Kasumi-1 (cell line): ENCODE measurements at regions not wholly inside any gene's neighbourhood (a gene's known extent, or its start where the extent isn't known, plus 50 kb on each side); places are given as distances from the start of the nearest gene placed in this dataset.

Source experiments
- DNase-seq, 2 experiments: peaks; one replicate each; lab custom pipeline; 2025; lab: John Stamatoyannopoulos, UW

DNA sequence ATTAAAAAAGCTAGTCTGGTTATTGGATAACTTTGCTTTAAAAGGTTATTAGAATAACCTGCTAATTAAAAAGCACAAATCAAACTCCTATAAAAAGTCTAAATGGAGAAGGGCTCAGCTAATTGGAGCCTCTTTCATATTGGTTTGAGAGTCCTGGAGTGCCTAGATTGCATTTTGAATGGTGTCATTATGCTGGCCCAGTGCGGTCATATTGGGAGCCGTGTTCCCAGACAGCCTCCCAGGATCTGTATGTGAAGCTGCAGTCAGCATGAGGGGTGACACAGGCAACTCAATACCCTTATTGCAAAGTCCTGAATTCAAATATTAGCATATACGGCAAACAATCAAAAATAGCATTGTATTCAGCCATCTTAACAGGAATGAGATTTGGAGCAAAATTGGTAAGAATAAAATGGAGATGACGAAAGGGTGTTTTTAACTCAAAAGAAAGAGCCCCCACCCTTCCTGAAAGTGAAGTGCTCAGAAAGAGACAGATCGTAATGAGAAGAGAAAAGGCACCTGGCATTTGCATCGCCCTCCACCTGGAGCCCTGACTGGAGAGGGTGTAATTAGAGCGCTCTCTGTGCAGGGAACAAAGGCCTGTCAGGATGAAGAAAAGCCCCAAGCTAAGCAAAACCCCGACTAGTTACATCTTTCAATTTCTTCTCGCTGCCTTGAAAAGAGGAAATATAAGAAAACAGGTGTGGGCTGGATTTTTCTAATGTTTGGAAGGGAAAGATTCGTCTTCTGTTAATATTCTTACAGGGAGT, 621.0 kb upstream of the ADAMTS16 start:
- DNase-seq, result no peak

DNA sequence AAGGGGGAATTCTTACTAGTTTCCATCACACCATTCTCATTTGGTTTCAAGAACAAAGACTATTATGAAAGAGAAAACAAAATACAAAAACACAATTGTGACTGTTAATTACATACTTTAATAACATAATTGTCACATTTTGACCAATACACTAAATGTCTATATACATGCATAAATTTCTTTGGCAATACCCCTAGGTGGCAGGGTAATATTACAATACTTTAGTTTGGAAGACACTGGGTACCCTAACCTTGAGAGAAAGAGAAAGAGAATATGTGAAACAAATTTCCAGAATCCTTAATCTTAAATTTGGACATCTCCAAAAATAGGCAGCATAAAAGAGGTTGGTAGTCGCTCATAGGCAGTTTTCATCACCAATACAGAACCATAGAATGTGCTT, 619.6 kb upstream of the ADAMTS16 start:
- no peak for DNase-seq

DNA sequence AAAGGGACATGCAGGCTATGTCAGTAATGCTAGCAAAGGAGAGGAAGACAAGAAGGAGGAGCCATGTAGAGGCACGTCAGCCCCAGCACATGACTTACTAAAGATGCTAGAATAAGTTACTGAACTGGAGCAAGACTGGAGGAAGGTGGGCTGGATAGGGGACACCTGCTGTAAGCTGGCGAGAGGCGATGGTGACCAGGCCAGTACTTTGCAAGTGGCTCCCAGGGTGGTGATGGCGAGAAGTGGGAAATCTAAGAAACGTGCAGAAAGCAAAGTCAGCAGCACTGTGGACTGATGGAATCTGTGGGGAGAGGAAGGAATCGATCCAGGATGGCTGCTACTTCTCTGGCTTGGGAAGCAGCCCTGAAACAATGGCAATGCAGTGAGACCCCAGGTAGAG, 617.1 kb upstream of the ADAMTS16 start:
- DNase-seq, result no peak

DNA sequence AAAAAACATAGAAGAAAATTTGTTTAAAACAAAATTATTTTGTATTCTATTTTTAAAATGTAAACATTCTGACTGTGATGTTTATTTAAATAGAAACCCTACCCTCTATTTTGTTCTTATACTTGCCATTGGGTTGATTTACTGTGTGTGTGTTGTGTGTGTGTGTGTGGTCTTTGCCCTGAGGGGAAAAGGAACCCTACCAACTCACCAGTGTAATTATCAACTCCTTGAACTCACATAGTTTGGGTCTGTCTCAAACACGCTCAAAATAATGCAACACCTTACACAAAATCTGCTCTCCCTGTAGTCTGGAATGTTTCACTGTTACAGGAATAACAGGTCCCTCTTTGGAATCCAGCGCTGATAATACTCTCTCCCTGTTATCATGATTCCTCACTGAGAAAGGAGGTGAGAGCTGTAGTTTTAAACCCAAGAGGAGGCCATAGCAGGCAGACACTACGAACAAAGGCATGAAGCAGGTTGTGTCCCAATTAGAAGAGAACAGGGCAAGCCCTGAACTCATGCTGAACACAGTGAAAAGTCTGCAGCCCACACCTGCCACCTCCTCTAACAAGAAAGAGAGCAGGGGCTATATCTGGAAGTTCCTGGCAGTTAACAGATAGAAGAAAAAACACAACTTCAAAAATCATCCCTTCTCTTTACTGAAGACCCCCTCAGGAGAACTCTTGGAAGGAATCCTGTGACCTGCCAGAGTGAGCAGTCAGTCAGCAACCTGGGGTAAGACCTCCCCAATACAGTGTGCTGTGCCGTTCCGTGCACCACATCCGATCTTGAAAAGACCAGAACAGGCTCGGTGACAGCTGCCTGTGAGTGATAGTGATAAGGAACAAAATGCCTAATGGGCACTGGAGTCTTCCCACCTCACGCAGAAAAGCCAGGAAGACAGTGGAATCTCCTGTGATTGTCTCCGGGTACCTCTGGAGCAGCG, 608.1 kb upstream of the ADAMTS16 start:
- DNase-seq, result no peak

DNA sequence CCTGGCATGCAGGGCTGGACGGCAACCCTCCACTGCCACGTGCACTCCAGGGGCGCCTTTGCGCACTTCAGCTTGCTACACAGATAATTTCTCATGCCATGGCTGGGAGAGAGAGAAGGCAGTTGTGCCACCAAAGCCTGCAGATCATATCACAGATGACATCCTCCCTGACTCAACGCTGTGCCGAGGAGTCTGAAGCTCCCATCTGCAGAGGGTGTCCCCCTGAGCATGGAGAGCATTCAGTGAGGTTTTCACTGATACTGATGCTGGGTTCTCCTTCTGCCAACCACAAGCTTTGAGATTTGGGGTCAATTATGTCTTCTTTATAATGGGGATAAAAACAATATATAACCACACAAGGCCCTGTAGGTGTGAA, 607.4 kb upstream of the ADAMTS16 start:
- no peak for DNase-seq

DNA sequence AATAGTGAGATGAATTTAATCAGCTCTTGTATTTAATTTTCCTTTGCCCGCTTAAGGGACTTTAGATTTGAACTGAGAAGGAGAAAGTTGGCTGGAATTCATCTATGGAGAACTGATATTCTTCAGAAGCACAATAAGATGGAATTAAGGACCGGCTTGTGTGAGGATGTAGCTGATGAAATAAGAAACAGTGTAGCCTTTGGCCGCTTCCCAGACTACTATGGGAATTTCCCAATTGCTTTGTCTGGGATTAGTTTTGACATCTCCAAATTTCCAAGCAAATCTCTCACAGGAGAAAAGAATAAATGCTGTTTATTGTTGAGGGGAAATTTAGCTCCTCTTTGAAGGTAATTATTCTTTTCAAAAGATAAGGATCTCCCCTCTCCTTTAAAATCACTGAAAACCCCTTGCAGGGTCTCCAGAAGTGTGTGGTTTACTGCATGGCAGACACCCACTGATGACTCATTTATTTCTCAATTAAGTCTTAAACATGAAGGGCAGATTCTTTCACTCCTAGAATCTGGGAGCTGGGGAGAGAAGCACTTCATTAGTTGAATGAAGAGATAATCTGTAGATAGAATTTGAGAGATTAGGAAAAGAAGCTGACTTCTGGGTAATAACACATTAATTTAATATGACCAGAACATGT, 606.5 kb upstream of the ADAMTS16 start:
- DNase-seq, result no peak

DNA sequence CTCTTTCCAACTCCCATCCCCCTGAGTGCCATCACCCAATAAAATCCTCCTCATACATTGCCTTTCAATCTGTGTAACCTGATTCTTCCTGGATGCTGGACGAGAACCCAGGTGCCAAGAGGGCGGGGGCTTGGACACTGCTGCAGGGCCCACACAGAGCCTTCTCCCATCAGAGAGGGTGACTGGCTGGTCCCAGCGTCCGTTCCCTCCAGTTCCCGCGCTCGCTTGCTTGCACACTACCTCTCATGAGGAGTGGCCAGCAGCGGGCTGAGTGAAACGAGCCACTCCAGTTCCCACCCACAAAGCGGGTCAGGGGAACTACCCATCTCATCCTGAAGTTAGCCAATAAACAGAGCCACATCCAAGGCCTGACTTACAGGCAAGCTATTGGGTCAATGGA, 602.6 kb upstream of the ADAMTS16 start:
- DNase-seq, result no peak

DNA sequence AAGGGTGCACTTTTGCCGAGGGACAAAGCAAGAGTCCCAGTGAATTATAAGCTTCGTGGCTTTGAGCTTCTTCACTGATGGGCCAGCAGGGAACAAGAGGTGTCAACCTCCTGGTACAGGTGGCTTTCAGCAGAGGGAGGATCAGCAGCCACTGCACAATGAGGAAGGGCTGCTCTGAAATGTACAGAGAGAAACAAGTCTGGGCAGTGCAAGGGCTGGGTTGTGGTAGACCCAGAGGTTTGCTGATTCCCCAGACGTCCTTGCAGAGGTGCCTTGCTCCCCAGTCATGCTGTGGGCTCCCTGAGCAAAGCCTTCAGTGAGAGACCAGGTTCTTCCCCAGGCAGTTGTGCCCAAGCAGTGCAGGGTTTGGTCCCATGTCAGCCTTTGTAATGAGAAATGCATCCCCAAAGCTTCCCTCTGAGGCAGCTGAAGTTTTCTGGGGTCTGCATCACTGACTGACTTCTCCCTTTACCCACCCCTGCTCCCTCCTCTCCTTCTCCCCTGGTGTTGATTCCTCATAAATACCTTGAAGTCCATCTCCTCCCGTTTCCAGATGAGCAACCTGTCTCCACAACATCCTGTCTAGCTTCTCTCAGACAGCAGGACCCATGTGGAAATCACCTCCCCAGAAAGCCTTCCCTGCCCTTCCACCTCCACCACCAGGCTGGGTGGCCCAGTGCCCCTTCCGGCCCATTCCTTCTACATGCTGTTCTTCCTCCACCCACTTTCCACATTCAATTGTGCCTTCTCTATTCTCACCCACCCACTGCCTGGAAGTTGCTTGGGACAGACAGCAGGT, 599.6 kb upstream of the ADAMTS16 start:
- DNase-seq, result no peak

DNA sequence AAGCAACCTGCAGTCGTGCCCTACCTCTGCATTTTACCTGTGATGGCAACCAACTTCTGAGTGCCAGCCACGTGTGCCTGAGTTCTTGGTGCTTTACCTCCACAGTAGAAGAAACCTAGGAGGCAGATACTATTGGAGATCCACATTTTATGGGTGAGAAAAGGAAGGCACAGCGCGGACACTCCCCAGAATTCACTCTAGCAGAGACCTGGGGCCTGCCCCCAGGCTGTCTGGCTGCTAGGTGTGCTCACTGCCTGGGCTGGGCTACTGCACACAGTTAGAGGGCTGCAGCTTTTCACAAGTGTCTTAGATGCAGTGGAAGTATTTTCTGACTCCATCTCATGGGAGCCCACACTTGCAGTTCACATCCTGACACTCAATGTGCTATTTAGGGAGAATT, 598.8 kb upstream of the ADAMTS16 start:
- DNase-seq, result no peak

DNA sequence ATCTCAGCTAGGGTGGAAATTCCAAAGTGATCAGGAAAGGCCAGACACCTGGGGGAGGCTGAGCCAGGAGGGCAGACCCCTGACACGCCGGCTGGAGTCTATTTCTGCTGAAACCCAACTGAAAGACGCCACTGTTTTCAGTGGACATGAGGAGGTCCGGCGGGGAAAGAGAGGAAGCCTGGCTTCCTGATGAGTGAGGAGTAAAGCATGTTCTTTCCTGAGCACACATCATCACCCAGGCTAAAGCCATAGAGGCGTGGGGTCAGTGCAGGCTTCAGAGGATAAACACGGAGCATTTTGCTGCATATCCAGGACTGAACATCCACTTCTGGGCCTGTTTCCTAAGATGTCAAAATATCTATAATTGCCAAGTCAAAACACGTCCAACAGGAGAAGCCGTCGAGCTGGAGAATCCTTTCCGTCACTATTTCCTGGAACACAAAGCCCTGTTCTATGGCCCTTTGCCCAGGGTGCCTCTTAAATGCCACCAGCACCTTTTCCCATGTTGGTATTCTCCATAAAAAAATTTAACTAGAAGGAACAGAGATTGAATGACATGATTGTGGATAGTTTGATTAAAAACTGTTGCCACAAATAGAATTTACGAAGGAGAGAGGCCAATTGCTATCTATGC, 597.9 kb upstream of the ADAMTS16 start:
- DNase-seq, result no peak

DNA sequence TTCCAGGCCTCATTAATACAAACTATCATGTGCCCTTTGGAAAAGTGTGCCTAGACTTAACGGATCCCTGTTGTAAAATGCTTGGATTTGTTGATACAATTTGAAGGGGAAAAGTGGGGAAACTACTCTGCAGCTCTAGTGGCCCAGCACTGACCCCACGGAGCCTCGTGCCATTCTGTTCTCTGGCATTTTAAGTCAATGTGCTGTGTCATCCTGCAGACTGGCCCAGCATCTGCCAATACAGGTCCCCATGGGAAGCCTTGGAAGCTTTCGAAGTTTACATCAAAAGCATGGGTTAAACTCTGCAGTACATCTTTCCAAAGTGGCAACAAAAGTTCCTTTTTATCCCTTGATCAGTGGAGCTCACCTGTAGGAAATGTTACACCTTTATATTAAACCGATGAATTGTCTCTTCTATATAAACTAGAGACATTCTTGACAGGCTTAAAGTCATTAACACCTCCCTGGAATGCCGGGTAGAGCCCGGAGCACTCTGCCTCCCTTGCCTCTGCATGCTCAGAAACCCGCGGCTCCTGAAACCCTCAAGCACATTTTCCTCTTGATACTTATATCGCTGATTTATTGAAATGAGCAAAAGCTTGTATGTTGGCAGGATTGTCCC, 596.0 kb upstream of the ADAMTS16 start:
- no peak for DNase-seq

DNA sequence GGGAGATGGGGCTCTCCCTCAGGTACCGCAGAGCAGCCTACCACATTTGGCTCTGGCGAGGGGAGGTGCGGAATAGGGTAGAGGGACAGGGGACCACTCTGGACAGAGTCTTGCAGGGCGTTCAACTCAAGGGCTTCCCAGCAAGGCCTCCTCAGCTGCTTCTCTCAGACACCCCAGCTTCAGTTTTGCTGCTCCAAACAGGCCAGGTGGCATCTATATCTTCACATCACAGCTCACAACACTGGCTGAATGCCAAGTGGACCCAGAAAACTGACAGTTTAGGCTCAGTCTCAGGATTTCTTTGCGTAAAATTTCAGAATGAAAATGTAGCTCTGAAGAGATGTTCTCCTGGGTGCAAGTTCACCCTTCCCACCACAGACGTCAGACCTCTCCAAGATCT, 592.6 kb upstream of the ADAMTS16 start:
- no peak for DNase-seq

DNA sequence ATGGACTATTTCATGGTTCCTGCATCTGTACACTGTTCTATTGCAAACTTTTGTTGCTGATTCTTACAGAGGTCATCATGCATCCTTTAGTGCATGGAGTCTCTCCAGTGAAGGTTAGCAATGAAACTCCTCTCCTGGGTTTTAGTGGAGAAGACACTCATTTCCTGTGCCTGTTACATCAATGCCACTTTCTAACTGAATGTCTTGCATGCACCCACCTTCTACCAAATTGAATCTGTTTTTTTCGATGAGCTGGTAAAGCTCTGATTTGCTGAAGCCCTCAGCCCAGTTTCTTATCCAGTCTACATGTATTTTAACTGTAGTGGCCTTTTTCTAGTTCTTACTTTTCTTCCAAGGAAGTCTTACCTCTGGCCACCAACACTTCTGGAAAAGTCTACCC, 591.8 kb upstream of the ADAMTS16 start:
- no peak for DNase-seq

DNA sequence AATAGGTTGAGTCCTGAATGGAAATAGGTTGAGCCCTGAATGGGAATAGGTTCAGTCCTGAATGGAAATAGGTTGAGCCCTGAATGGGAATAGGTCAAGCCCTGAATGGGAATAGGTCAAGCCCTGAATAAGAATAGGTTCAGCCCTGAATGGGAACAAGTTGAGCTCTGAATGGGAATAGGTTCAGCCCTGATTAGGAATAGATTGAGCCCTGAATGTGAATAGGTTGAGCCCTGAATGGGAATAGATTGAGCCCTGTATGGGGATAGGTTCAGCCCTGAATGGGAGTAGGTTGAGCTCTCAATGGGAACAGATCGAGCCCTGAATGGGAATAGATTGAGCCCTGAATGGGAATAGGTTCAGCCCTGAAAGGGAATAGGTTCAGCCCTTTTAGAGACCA, 590.8 kb upstream of the ADAMTS16 start:
- DNase-seq, result no peak

DNA sequence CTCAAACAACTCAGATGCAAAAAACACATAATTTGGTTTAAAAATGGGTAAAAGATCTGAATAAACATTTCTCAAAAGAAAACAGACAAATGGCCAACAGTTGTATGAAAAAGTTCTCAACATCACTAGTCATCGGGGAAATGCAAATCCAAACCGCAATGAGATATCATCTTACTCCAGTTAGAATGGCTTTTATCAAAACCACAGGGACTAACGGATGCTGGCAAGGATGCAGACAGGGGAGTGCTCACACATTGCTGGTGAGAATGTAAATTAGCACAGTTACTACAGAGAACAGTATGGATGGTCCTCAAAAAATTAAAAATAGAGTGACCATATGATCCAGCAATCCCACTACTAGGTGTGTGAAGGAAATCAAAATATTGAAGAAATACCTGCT, 589.1 kb upstream of the ADAMTS16 start:
- DNase-seq, result no peak

DNA sequence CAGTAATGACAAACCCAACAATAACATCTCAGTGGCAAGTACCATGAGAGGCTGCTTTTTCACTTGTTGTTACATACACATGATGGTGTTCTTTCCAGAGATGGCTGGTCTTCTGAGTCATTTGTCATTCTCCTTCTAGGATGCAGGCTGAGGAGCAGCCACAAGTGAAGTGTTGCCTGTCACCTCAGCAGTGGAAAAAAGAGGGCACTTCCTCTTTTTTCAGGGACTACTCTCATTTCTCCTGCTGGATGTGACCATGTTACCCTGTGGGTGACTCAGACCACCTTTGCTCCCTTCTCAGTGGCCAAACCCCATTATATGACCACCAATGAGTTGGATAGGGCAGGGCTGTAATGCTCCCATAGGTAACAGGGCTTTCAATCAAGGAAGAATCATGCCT, 587.0 kb upstream of the ADAMTS16 start:
- no peak for DNase-seq

DNA sequence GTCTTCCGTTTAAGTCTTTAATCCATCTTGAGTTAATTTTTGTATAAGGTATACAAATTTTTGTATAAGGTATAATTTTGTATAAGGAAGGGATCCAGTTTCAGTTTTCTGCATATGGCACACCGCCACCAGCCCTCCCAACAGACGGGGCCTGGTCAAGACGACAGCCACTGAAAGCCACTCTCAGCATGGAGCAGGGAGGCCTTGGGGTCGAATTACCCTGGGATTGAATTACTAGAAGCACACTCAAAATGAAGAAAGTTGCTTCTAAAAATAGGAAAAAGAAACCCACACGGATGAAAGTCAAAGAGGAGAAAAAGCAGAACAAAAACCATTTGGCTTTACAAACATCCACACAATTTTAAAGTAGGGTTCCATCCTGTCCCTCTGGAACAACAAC, 586.2 kb upstream of the ADAMTS16 start:
- DNase-seq, result no peak

DNA sequence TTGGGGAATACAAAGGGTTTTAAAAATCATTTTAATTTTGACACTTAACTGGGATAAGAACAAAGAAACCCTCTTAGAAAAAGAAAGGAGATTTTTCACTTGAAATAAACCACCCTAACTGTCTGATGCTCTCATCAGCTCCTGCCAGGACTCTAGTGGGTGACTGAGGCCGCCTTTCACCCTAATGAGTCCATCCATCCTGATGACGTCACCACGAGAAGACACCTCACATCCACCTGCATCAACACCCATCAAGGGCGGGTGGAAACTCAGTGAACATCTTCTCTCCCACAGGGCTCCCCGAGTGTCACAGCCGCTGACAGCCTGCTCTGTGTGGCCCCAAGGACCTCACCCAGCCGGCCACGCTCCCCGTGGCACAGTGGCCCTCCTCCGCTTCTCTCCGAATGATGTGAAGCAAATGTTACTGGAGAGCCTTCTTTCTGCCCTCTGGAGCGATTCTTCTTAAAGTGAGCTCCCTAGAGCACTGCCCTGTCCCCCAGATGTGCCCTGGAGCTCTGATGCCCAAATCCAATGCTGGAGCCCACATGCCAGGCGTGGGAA, 584.3 kb upstream of the ADAMTS16 start:
- DNase-seq, result no peak

DNA sequence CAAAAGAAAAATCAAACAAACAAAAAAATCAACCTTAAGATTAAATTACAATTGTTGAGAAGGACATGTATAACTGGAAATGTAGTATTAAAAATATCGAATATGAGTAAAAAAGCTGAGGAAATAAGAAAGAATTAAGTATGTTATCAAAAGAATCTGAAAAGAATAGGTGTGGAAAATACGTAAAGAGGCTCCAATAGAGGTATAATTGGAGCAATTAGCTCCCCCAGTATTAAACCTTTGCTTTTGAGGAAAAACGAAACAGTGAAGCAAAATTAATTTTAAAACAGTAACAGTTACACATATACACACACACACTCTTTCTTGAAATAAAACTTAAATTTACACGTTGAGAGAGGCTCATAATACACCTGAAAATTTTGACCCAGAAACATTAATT, 578.7 kb upstream of the ADAMTS16 start:
- no peak for DNase-seq

DNA sequence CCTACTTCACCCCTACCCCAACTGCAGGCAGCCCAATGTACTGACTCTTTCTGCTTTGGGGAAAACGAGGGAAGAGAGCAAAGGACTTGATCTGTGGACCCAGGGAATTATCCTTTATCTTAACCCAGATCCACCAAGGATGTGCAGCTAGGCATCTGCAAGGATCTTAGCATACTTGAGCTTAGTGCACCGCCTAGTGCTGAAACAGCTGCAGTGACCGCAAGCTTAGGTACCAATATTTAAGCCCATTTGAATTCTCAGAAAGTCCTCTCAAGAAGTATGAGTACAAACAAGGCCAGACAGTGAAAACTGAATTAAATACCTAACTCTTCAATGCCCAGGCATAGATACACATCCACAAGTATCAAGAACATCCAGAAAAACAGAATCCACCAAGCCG, 576.7 kb upstream of the ADAMTS16 start:
- DNase-seq, result no peak
